HEK293T (cell line): ENCODE measurements at regions not wholly inside any gene's neighbourhood (a gene's known extent, or its start where the extent isn't known, plus 50 kb on each side); places are given as distances from the start of the nearest gene placed in this dataset.

Experiments used
- CTCF ChIA-PET: fragments of 350-600 bp; formaldehyde crosslinking; extraction: SDS; loops from one replicate; lab custom pipeline; 2021; ENCODE audit warnings: antibody characterized with exemption, inconsistent platforms; lab: Yijun Ruan, JAX
- POLR2A ChIA-PET: fragments of 350-600 bp; formaldehyde crosslinking; extraction: SDS; loops from one replicate; lab custom pipeline; 2020; ENCODE audit warnings: antibody characterized with exemption, inconsistent platforms; lab: Yijun Ruan, JAX
- DNase-seq: peaks from one replicate; pipeline ENCODE4 v3.0.0; 2012; ENCODE audit warnings: mixed read lengths; ENCODE audit errors: extremely low spot score
- ARNT ChIP-seq: fragments of 450-650 bp; IDR thresholded peaks from 2 replicates; pipeline ENCODE4 v1.6.1; 2017; ENCODE audit warnings: mild to moderate bottlenecking
- BHLHE40 ChIP-seq: fragments of 450-650 bp; IDR thresholded peaks from 2 replicates; pipeline ENCODE4 v1.6.1; 2016; ENCODE audit warnings: mild to moderate bottlenecking, moderate library complexity, borderline replicate concordance
- CTBP1 ChIP-seq: fragments of 450-650 bp; IDR thresholded peaks from 2 replicates; pipeline ENCODE4 v1.6.1; 2016; ENCODE audit warnings: borderline replicate concordance
- ELF4 ChIP-seq: fragments of 450-650 bp; IDR thresholded peaks from 2 replicates; pipeline ENCODE4 v1.6.1; 2017; ENCODE audit warnings: antibody characterized with exemption
- FOXA1 ChIP-seq: fragments of 450-650 bp; IDR thresholded peaks from 2 replicates; pipeline ENCODE4 v1.6.1; 2016; ENCODE audit warnings: mild to moderate bottlenecking
- FOXK2 ChIP-seq: fragments of 450-650 bp; IDR thresholded peaks from 2 replicates; pipeline ENCODE4 v1.6.1; 2016; ENCODE audit warnings: mild to moderate bottlenecking
- FOXM1 ChIP-seq: fragments of 450-650 bp; IDR thresholded peaks from 2 replicates; pipeline ENCODE4 v1.6.1; 2017; ENCODE audit warnings: mild to moderate bottlenecking, borderline replicate concordance
- HDGF ChIP-seq: fragments of 450-650 bp; IDR thresholded peaks from 2 replicates; pipeline ENCODE4 v1.6.1; 2017; ENCODE audit warnings: antibody characterized with exemption, borderline replicate concordance
- L3MBTL2 ChIP-seq: fragments of 450-650 bp; conservative IDR thresholded peaks from 2 replicates; pipeline ENCODE4 v1.6.1; 2016; ENCODE audit warnings: mild to moderate bottlenecking
- LEF1 ChIP-seq: fragments of 450-650 bp; IDR thresholded peaks from 2 replicates; pipeline ENCODE4 v1.6.1; 2017; ENCODE audit warnings: mild to moderate bottlenecking, borderline replicate concordance
- NFRKB ChIP-seq: fragments of 450-650 bp; IDR thresholded peaks from 2 replicates; pipeline ENCODE4 v1.6.1; 2016; ENCODE audit warnings: mild to moderate bottlenecking, moderate library complexity
- SP1 ChIP-seq: fragments of 450-650 bp; IDR thresholded peaks from 2 replicates; pipeline ENCODE4 v1.6.1; 2017
- SUZ12 ChIP-seq: fragments of 450-650 bp; IDR thresholded peaks from 2 replicates; pipeline ENCODE4 v1.6.1; 2016; ENCODE audit warnings: mild to moderate bottlenecking
- TARDBP ChIP-seq: fragments of 450-650 bp; IDR thresholded peaks from 2 replicates; pipeline ENCODE4 v1.6.1; 2016
- ZNF384 ChIP-seq: fragments of 450-650 bp; IDR thresholded peaks from 2 replicates; pipeline ENCODE4 v1.6.1; 2016
- TF ChIP-seq, protein P1 (sequence below): fragments of 450-650 bp; IDR thresholded peaks from 2 replicates; pipeline ENCODE4 v1.6.1; 2016

DNA sequence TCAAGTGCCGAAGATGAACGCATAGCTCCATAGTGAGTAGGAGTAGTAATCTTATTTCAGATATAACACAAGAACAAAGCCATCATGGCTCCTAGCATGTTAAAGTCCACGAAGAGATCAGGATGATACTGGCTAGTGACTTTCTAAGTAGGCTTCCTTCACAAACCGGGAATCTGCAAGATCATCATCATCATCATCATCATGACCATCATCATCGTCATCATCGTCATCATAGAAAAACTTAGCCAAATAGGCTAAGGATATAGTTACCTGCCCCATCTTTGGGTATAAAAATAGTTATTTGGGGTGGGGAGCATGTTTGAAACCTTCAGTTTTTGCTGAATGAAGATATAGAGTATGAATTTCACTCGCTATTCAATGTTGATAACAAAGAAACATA, 57.9 kb downstream of the PYDC2 start:
- CTCF ChIA-PET = no interaction called here
- TF ChIP-seq ARNT = no peak
- TF ChIP-seq ELF4 = no peak
- TF ChIP-seq CTBP1 = no peak
- TF ChIP-seq BHLHE40 = no peak
- TF ChIP-seq HDGF = no peak
- TF ChIP-seq LEF1 = no peak
- TF ChIP-seq, protein P1, sequence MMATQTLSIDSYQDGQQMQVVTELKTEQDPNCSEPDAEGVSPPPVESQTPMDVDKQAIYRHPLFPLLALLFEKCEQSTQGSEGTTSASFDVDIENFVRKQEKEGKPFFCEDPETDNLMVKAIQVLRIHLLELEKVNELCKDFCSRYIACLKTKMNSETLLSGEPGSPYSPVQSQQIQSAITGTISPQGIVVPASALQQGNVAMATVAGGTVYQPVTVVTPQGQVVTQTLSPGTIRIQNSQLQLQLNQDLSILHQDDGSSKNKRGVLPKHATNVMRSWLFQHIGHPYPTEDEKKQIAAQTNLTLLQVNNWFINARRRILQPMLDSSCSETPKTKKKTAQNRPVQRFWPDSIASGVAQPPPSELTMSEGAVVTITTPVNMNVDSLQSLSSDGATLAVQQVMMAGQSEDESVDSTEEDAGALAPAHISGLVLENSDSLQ = no peak
- POLR2A ChIA-PET = no interaction called here
- DNase-seq = no peak

DNA sequence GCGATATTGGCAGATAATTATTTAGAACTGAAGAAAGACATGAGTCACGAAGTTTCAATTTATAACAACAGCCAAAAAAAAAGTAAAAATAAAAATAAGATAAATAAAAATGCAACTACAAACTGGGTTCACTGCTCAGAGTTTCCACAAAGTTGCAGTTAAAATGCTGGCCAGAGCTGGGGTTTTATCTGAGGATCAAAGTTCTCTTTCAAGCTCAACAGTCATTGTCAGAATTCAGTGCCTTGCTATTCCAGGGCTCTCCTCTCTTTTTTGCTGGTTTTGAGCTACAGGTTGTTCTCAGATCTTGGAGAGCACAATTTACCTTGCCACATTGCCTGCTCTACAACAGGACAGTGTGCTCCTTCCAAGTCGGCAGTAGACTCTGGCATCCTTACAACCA, 60.1 kb downstream of the PYDC2 start:
- DNase-seq = no peak
- ChIA-PET POLR2A (no interaction called here), CTCF (no interaction called here)
- TF ChIP-seq L3MBTL2 (no peak), CTBP1 (no peak), HDGF (no peak), FOXM1 (no peak), ARNT (no peak), ELF4 (no peak), ZNF384 (no peak), FOXK2 (no peak), BHLHE40 (no peak), FOXA1 (no peak), SUZ12 (no peak), TARDBP (no peak)
- TF ChIP-seq, protein P1 = no peak

DNA sequence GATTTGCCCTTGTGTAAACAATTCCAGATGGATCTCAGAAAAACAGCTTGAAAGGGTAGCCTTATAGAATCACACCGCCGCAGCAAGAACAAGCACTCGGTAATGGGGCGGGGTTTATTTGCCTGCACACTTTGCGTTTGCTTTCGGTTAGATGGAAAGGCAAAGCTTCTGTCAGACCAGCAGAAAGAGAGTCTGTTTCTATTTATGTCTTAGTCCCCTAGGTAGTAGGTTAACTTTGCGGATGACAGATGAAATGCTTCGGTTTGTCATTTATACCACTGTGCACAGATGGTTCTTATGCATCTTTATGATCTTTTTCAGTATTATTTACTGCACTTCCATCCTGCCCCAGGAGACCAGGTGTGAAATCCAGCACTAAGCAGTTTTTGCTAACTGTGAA, 62.2 kb downstream of the PYDC2 start:
- DNase-seq = no peak
- ChIA-PET POLR2A (no interaction called here), CTCF (no interaction called here)
- no peak for TF ChIP-seq SUZ12
- TF ChIP-seq CTBP1 = no peak
- no peak for TF ChIP-seq FOXM1
- no peak for TF ChIP-seq ARNT
- no peak for TF ChIP-seq ZNF384
- TF ChIP-seq FOXA1 = no peak
- TF ChIP-seq NFRKB = no peak
- TF ChIP-seq, protein P1 = no peak
- TF ChIP-seq FOXK2 = no peak
- TF ChIP-seq SP1 = no peak
- no peak for TF ChIP-seq TARDBP

DNA sequence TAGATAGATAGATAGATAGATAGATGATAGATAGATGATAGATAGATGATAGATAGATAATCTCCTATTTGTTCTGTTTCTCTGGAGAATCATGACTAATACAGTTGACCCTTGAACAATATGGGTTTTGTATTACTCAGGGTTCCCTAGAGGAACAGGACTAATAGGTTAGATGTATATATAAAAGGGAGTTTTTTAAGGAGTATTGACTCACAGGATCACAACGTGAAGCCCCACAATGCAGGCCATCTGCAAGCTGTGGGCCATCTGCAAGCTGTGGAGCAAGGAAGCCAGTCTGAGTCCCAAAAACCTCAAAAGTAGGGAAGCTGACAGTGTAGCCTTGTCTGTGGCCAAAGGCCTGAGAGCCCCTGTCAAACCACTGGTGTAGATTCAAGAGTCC, 67.6 kb downstream of the PYDC2 start:
- no peak for TF ChIP-seq ELF4
- no peak for TF ChIP-seq FOXM1
- no peak for TF ChIP-seq SUZ12
- TF ChIP-seq HDGF = no peak
- no peak for TF ChIP-seq L3MBTL2
- no peak for TF ChIP-seq LEF1
- TF ChIP-seq ZNF384 = no peak
- TF ChIP-seq, protein P1 = no peak
- no peak for TF ChIP-seq BHLHE40
- no peak for TF ChIP-seq CTBP1
- no peak for TF ChIP-seq FOXA1
- TF ChIP-seq SP1 = no peak
- TF ChIP-seq FOXK2 = no peak
- POLR2A ChIA-PET = no interaction called here
- DNase-seq = no peak
- CTCF ChIA-PET = no interaction called here

DNA sequence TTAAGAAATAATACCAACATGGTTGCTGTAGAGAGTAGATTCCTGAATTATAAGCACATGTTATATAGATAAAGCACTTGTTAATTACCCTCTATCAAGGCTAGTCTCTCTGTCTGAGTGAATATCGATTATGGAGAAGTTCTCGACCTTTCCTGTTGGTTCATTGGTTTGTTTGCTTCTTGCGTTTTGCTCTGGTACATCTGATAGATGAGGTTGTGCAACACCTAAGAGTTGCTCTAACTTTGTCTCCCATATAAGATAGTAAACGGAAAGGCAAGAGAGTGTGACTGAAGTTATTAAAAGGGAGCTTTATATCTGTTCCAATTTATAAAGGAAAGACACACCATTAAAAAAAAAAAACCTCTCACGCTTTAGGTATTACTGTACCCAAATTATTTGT, 69.0 kb downstream of the PYDC2 start:
- ChIA-PET POLR2A (no interaction called here), CTCF (no interaction called here)
- no peak for DNase-seq
- TF ChIP-seq, protein P1 = no peak
- TF ChIP-seq FOXA1 (no peak), TARDBP (no peak), NFRKB (no peak), BHLHE40 (no peak), ZNF384 (no peak), HDGF (no peak), L3MBTL2 (no peak), FOXM1 (no peak), ELF4 (no peak), CTBP1 (no peak), ARNT (no peak), LEF1 (no peak), SP1 (no peak), SUZ12 (no peak)

DNA sequence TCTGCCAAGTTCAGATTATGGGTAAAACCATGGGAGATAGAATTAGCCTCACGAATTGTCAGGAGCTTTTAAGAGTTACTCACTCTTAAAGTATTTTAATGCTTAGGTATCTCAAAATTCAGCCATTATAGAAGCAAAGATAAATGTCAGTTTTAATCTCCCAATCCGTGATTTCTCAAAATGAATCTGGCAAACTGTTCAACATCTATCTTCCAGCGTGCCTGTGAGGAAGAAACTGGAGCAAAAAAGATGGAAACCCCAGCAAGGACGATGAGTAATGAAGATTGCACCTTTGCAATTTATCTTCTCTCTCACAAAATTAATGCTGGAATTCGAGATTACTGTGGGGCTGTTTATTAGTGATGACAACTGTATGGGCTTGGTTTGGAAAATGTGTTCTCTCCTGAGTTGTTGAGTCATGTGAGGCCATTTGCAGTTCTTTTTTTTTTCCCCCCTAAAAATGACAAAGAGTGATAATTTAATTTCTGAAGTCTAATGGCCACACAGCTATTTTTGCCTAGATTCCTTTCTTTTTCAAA, 70.5 kb downstream of the PYDC2 start:
- TF ChIP-seq L3MBTL2 (no peak), NFRKB (no peak), CTBP1 (no peak), TARDBP (no peak), FOXM1 (no peak), SP1 (no peak), SUZ12 (no peak)
- POLR2A ChIA-PET = no interaction called here

More for the DNA sequence above, 70.5 kb downstream of the PYDC2 start:
- CTCF ChIA-PET = interaction anchor here (0.6 kb wide), 1 partner anchor 1584 kb away, joined by 3 read pairs; no protein-coding TSS in a partner anchor
- no peak for DNase-seq
